ENCODE measurements at regions not wholly inside any gene's neighbourhood (a gene's known extent, or its start where the extent isn't known, plus 50 kb on each side); places are given as distances from the start of the nearest gene placed in this dataset.

- H3K36me3 ChIP-seq, result no peaks in the 10 kb centered on the region
- no peaks in the 10 kb centered on the region for H3K27me3 ChIP-seq
- no peak for DNase-seq
- no peak for TF ChIP-seq CTCF (IDR thresholded peaks at IDR 0.05; ENCODE audit: low read depth, low read length)
- H3K4me3 ChIP-seq (ENCODE audit: low read depth, low read length), result no peak overlapping the region
- H3K9me3 ChIP-seq, result no peaks in the 10 kb centered on the region
- no peaks in the 10 kb centered on the region for H3K4me1 ChIP-seq
Measured at GRCh38 chr1:71196685-71197084, 115.8 kb upstream of the ZRANB2 start.

DNA sequence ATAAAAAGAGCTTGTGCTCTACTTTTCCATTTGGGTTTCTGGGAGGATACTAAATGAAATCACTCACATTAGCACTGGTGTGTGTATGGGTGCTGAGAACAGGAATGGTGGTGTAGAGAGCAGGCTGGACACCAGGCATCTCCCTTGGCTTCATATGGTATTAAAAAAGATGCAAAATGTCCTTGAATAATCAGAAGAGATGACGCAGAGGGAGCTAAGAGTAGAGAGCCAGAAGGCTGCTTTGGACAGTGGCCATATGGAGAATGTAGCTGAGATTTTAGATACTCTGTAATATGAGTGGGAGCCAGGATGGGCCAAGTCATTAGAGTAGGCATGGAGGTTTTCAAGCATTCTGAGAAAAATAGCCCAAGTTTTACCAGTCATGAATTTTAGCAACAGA, 112.3 kb upstream of the ZRANB2 start:
- no peaks in the 10 kb centered on the region for H3K36me3 ChIP-seq
- no peaks in the 10 kb centered on the region for H3K27me3 ChIP-seq
- no peaks in the 10 kb centered on the region for H3K9me3 ChIP-seq
- H3K4me1 ChIP-seq, result no peaks in the 10 kb centered on the region
- DNase-seq, result no peak
- H3K4me3 ChIP-seq (ENCODE audit: low read depth, low read length), result no peak overlapping the region
- TF ChIP-seq CTCF (IDR thresholded peaks at IDR 0.05; ENCODE audit: low read depth, low read length), result no peak

GRCh38 chr1:71191520-71191919, 110.7 kb upstream of the ZRANB2 start:
- Histone ChIP-seq H3K36me3 (no peaks in the 10 kb centered on the region), H3K4me1 (no peaks in the 10 kb centered on the region), H3K27me3 (no peaks in the 10 kb centered on the region), H3K4me3 (ENCODE audit: low read depth, low read length) (no peak overlapping the region), H3K9me3 (no peaks in the 10 kb centered on the region)
- no peak for TF ChIP-seq CTCF (IDR thresholded peaks at IDR 0.05; ENCODE audit: low read depth, low read length)
- DNase-seq, result no peak

- no peaks in the 10 kb centered on the region for H3K36me3 ChIP-seq
- no peaks in the 10 kb centered on the region for H3K9me3 ChIP-seq
- DNase-seq, result no peak
- no peaks in the 10 kb centered on the region for H3K27me3 ChIP-seq
- no peak overlapping the region for H3K4me3 ChIP-seq (ENCODE audit: low read depth, low read length)
- H3K4me1 ChIP-seq, result no peaks in the 10 kb centered on the region
- no peak for TF ChIP-seq CTCF (IDR thresholded peaks at IDR 0.05; ENCODE audit: low read depth, low read length)
Measured at GRCh38 chr1:71190843-71191242, 110.0 kb upstream of the ZRANB2 start.

- Histone ChIP-seq H3K36me3 (no peaks in the 10 kb centered on the region), H3K4me1 (no peaks in the 10 kb centered on the region), H3K4me3 (ENCODE audit: low read depth, low read length) (no peak overlapping the region), H3K27me3 (no peaks in the 10 kb centered on the region), H3K9me3 (no peaks in the 10 kb centered on the region)
- no peak for DNase-seq
- TF ChIP-seq CTCF (IDR thresholded peaks at IDR 0.05; ENCODE audit: low read depth, low read length), result no peak
Measured at GRCh38 chr1:71184410-71184809, 103.6 kb upstream of the ZRANB2 start.

- no peak for TF ChIP-seq CTCF (IDR thresholded peaks at IDR 0.05; ENCODE audit: low read depth, low read length)
Measured at GRCh38 chr1:71179997-71180396, 99.2 kb upstream of the ZRANB2 start.

More at GRCh38 chr1:71179997-71180396, 99.2 kb upstream of the ZRANB2 start:
- Histone ChIP-seq H3K4me1 (no peaks in the 10 kb centered on the region), H3K27me3 (no peaks in the 10 kb centered on the region), H3K4me3 (ENCODE audit: low read depth, low read length) (no peak overlapping the region), H3K9me3 (no peaks in the 10 kb centered on the region), H3K36me3 (no peaks in the 10 kb centered on the region)
- DNase-seq, result no peak
